Peyer's patch (tissue), 4 donors: ENCODE measurements at regions not wholly inside any gene's neighbourhood (a gene's known extent, or its start where the extent isn't known, plus 50 kb on each side); places are given as distances from the start of the nearest gene placed in this dataset.

Experiments used
- CTCF ChIP-seq, 6 experiments: fragments of 450-650 bp in 4 of 6; fragments of 200-600 bp in 2 of 6; sonication (generic) in 1 of 6; IDR thresholded peaks; one replicate each; pipeline ENCODE4 v1.5.1; 2017 to 2019; ENCODE audit warnings: antibody characterized with exemption in 6 of 6, mild to moderate bottlenecking in 3 of 6, moderate library complexity in 1 of 6
- POLR2A ChIP-seq, 2 donors: fragments of 450-650 bp; IDR thresholded peaks; one replicate each; pipeline ENCODE4 v1.5.1; 2017; ENCODE audit warnings: antibody characterized with exemption in 2 of 2, mild to moderate bottlenecking in 2 of 2, moderate library complexity in 2 of 2

- no peak for TF ChIP-seq CTCF (IDR thresholded peaks at IDR 0.05)
- no peak for TF ChIP-seq POLR2A (IDR thresholded peaks at IDR 0.05)
Measured at GRCh38 chr20:6496874-6497273, 270.6 kb upstream of the BMP2 start.
